ENCODE measurements at regions not wholly inside any gene's neighbourhood (a gene's known extent, or its start where the extent isn't known, plus 50 kb on each side); places are given as distances from the start of the nearest gene placed in this dataset.
"Not testable (repeated sequence)": the region's sequence is repeated elsewhere in the genome, so short reads cannot be mapped to it uniquely, and the experiment has no call there.

- no peak for TF ChIP-seq CTCF (IDR thresholded peaks at IDR 0.05; ENCODE audit: low read depth, low read length, missing control alignments)
- no peak for DNase-seq (ENCODE audit: low read depth)
- no peak overlapping the region for H3K4me3 ChIP-seq (ENCODE audit: low read depth, low read length)
Observed at GRCh38 chr14:21863289-21863688, 189.7 kb upstream of the OR4E1 start.

DNA sequence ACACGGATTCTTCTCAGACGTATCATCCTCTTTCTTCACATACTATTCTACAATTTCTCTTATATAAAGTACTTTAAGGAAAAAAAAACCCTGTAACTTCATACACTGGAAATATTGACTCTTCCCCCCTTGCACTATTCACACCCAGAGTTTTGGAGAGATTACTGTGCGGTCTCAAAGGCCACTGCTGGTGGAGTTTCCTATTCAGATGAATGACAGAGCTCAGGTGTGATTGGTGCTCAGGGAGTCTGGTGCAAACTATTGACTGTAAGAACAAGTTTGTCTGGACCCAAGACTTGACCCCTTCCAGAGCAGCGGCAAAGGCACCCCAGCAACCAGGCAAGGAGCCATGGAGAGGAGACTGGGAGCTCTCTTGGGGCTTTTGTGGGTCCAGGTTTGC is 187.5 kb upstream of the OR4E1 start:
- no peak for TF ChIP-seq CTCF (IDR thresholded peaks at IDR 0.05; ENCODE audit: low read depth, low read length, missing control alignments)
- DNase-seq (ENCODE audit: low read depth): no peak
- no peak overlapping the region for H3K4me3 ChIP-seq (ENCODE audit: low read depth, low read length)

GRCh38 chr14:21860172-21860571 is 186.6 kb upstream of the OR4E1 start:
- no peak overlapping the region for H3K4me3 ChIP-seq (ENCODE audit: low read depth, low read length)
- TF ChIP-seq CTCF (IDR thresholded peaks at IDR 0.05; ENCODE audit: low read depth, low read length, missing control alignments): peak; percentile 66
- no peak for DNase-seq (ENCODE audit: low read depth)

DNA sequence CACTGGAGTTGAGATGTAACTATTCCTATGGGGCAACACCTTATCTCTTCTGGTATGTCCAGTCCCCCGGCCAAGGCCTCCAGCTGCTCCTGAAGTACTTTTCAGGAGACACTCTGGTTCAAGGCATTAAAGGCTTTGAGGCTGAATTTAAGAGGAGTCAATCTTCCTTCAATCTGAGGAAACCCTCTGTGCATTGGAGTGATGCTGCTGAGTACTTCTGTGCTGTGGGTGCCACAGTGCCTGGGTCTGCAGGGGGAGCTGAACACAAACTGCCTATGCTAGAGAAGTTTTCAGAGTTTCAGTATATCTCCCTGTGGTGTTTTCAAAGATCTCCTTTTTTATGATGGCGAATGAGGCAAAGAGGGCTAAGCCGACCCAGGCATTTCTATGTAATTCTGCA is 179.2 kb upstream of the OR4E1 start:
- no peak overlapping the region for H3K4me3 ChIP-seq (ENCODE audit: low read depth, low read length)
- TF ChIP-seq CTCF (IDR thresholded peaks at IDR 0.05; ENCODE audit: low read depth, low read length, missing control alignments): no peak
- DNase-seq (ENCODE audit: low read depth): no peak

GRCh38 chr14:21852061-21852664 is 178.5 kb upstream of the OR4E1 start:
- H3K4me3 ChIP-seq (ENCODE audit: low read depth, low read length): no peak overlapping the region
- TF ChIP-seq CTCF (IDR thresholded peaks at IDR 0.05; ENCODE audit: low read depth, low read length, missing control alignments): peak; percentile 93
- DNase-seq (ENCODE audit: low read depth): no peak

GRCh38 chr14:21846902-21847301 is 173.3 kb upstream of the OR4E1 start:
- H3K4me3 ChIP-seq (ENCODE audit: low read depth, low read length); DNase-seq (ENCODE audit: low read depth): not testable (repeated sequence)

DNA sequence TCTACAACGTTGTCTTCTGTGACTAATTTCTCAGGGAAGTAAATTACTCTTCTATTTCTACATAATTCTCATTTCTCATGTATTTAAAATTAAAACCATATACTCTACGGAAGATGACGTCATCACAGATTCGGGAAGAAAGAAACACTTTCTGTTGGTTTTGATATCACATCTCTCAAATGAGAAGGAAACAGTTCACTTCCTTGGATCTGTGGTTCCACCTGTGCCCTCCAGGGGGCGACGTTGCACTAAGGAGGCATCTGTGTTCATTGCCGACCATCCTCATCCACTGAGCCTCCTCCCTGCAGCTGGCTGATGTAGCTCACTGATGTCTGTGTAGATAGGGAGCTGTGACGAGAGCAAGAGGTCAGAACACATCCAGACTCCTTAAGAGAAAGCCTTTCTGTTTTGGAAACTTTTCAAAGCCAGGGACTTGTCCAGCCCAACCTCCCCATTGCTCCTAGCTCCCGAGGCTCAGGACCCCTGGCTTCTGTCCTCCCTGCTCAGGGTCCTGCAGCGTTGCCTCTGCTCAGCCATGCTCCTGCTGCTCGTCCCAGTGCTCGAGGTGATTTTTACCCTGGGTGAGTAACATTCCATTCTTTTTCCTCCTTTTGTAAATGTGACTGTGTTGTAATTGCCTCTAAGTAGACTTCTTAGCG is 172.7 kb upstream of the OR4E1 start:
- no peak for DNase-seq (ENCODE audit: low read depth)
- TF ChIP-seq CTCF (IDR thresholded peaks at IDR 0.05; ENCODE audit: low read depth, low read length, missing control alignments): peak; percentile 79
- no peak overlapping the region for H3K4me3 ChIP-seq (ENCODE audit: low read depth, low read length)

All from GM12864 (cell line).